Uterus (tissue), 3 donors: ENCODE measurements at regions not wholly inside any gene's neighbourhood (a gene's known extent, or its start where the extent isn't known, plus 50 kb on each side); places are given as distances from the start of the nearest gene placed in this dataset.

ENCODE experiments used
- DNase-seq, 2 donors: peaks; one replicate each; pipeline ENCODE4 v3.0.0-alpha.2; 2019 to 2020
- H3K27ac ChIP-seq, 2 donors: fragments of 200-600 bp; sonication (generic); 1 replicate in 1 of 2; 2 replicates in 1 of 2; pipeline ENCODE4 v1.5.1; 2016 to 2018
- H3K27me3 ChIP-seq, 2 donors: fragments of 200-600 bp; sonication (generic); one replicate each; pipeline ENCODE4 v1.5.1; 2018 to 2019; ENCODE audit warnings: control low read depth in 1 of 2
- H3K36me3 ChIP-seq, 2 donors: fragments of 200-600 bp; sonication (generic); one replicate each; pipeline ENCODE4 v1.5.1; 2019; ENCODE audit warnings: control low read depth in 1 of 2
- H3K4me1 ChIP-seq, 2 donors: fragments of 200-600 bp; sonication (generic); one replicate each; pipeline ENCODE4 v1.5.1; 2018 to 2019; ENCODE audit warnings: control low read depth in 1 of 2
- H3K4me3 ChIP-seq, 2 donors: fragments of 200-600 bp; sonication (generic); 1 replicate in 1 of 2; 2 replicates in 1 of 2; pipeline ENCODE4 v1.5.1; 2018 to 2019; ENCODE audit warnings: mild to moderate bottlenecking in 1 of 2
- H3K9me3 ChIP-seq, 2 donors: fragments of 200-600 bp; sonication (generic); one replicate each; pipeline ENCODE4 v1.5.1; 2019; ENCODE audit warnings: control low read depth in 1 of 2
- POLR2A ChIP-seq, 2 donors: fragments of 450-650 bp; IDR thresholded peaks; one replicate each; pipeline ENCODE4 v1.6.1; 2016; ENCODE audit warnings: antibody characterized with exemption in 2 of 2, mild to moderate bottlenecking in 1 of 2, moderate library complexity in 1 of 2
- intact Hi-C: fragments of 100-400 bp; cut with DNase I; formaldehyde crosslinking; loops from one replicate; pipeline ENCODE4 v1.15.1; 2023; ENCODE audit warnings: low total_unique reads
- TF ChIP-seq, protein P1 (sequence below), 4 experiments: fragments of 200-600 bp in 2 of 4; fragments of 450-650 bp in 2 of 4; sonication (generic) in 2 of 4; IDR thresholded peaks; one replicate each; pipeline ENCODE4 v1.5.1; 2016 to 2019; ENCODE audit warnings: antibody characterized with exemption in 4 of 4, mild to moderate bottlenecking in 2 of 4, moderate library complexity in 1 of 4
- donor health status: DM: yes; HTN: yes; CAD: no.

GRCh38 chr11:23423656-23424055, 563.4 kb upstream of the CCDC179 start:
- H3K36me3 ChIP-seq: no peaks in the 10 kb centered on the region
- no peaks in the 10 kb centered on the region for H3K4me1 ChIP-seq
- no peak for TF ChIP-seq POLR2A (IDR thresholded peaks at IDR 0.05)
- TF ChIP-seq, protein P1, sequence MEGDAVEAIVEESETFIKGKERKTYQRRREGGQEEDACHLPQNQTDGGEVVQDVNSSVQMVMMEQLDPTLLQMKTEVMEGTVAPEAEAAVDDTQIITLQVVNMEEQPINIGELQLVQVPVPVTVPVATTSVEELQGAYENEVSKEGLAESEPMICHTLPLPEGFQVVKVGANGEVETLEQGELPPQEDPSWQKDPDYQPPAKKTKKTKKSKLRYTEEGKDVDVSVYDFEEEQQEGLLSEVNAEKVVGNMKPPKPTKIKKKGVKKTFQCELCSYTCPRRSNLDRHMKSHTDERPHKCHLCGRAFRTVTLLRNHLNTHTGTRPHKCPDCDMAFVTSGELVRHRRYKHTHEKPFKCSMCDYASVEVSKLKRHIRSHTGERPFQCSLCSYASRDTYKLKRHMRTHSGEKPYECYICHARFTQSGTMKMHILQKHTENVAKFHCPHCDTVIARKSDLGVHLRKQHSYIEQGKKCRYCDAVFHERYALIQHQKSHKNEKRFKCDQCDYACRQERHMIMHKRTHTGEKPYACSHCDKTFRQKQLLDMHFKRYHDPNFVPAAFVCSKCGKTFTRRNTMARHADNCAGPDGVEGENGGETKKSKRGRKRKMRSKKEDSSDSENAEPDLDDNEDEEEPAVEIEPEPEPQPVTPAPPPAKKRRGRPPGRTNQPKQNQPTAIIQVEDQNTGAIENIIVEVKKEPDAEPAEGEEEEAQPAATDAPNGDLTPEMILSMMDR (IDR thresholded peaks at IDR 0.05): no peak
- no peaks in the 10 kb centered on the region for H3K27me3 ChIP-seq
- no peaks in the 10 kb centered on the region for H3K9me3 ChIP-seq
- intact Hi-C loops: no loop called here
- H3K27ac ChIP-seq: no peak overlapping the region
- H3K4me3 ChIP-seq: no peak overlapping the region
- DNase-seq: no peak

- no peaks in the 10 kb centered on the region for H3K4me1 ChIP-seq
Observed at GRCh38 chr11:23425381-23425780, 565.1 kb upstream of the CCDC179 start.

DNA sequence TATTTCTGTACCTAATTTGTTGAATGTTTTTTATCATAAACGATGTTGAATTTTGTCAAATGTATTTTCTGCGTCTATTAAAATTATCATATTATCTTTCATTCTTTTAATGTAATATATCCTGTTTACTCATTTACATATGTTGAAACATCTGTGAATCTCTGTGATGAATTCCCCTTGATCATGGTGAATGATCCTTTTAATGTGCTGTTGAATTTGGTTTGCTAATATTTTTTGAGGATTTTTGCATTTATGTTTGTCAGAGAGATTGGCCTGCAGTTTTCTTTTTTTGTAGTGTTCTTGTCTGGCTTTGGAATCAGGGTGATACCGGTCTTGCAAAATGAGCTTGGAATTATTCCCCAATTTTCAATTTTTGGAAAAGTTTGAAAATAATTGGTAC, 569.3 kb upstream of the CCDC179 start:
- Histone ChIP-seq H3K4me1 (no peaks in the 10 kb centered on the region), H3K4me3 (no peak overlapping the region), H3K27me3 (no peaks in the 10 kb centered on the region), H3K36me3 (no peaks in the 10 kb centered on the region), H3K27ac (no peak overlapping the region), H3K9me3 (no peaks in the 10 kb centered on the region)
- TF ChIP-seq POLR2A (IDR thresholded peaks at IDR 0.05): no peak
- TF ChIP-seq, protein P1 (IDR thresholded peaks at IDR 0.05): no peak
- no peak for DNase-seq
- intact Hi-C loops: no loop called here

More at GRCh38 chr11:23425381-23425780, 565.1 kb upstream of the CCDC179 start:
- Histone ChIP-seq H3K4me3 (no peak overlapping the region), H3K36me3 (no peaks in the 10 kb centered on the region), H3K9me3 (no peaks in the 10 kb centered on the region), H3K27me3 (no peaks in the 10 kb centered on the region), H3K27ac (no peak overlapping the region)
- TF ChIP-seq, protein P1 (IDR thresholded peaks at IDR 0.05): no peak
- TF ChIP-seq POLR2A (IDR thresholded peaks at IDR 0.05): no peak
- DNase-seq: no peak
- intact Hi-C loops: no loop called here

DNA sequence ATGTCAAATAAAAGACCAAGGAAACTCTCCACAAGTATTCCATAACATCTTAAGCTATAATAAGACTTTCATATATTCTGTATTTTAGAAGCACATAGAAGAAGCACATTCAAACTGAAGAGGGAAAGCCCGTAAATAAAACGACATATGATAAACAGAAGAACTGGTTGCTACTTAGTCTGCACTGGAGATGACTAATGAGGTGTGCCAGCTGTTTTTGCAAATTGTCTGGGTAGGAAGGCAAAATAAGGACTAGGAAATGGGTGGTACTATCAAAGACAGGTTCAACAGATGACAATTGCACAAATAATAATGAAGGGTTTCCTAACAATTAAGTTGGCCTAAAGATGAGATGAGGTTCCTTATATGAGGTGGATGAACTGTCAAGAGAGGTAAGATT, 593.2 kb upstream of the CCDC179 start:
- Histone ChIP-seq H3K27ac (no peak overlapping the region), H3K4me3 (no peak overlapping the region), H3K4me1 (no peaks in the 10 kb centered on the region), H3K27me3 (no peaks in the 10 kb centered on the region), H3K36me3 (no peaks in the 10 kb centered on the region), H3K9me3 (no peaks in the 10 kb centered on the region)
- no peak for DNase-seq
- intact Hi-C loops: no loop called here
- TF ChIP-seq POLR2A (IDR thresholded peaks at IDR 0.05): no peak
- TF ChIP-seq, protein P1 (IDR thresholded peaks at IDR 0.05): no peak

GRCh38 chr11:23455321-23455891, 595.1 kb upstream of the CCDC179 start:
- no peak for DNase-seq
- intact Hi-C loops: no loop called here
- H3K27ac ChIP-seq: no peak overlapping the region
- H3K4me3 ChIP-seq: no peak overlapping the region
- no peaks in the 10 kb centered on the region for H3K4me1 ChIP-seq
- no peak for TF ChIP-seq POLR2A (IDR thresholded peaks at IDR 0.05)
- TF ChIP-seq, protein P1 (IDR thresholded peaks at IDR 0.05): no peak
- no peaks in the 10 kb centered on the region for H3K27me3 ChIP-seq
- no peaks in the 10 kb centered on the region for H3K36me3 ChIP-seq
- H3K9me3 ChIP-seq: no peaks in the 10 kb centered on the region
